Prostate gland (tissue), 2 donors: ENCODE measurements at regions not wholly inside any gene's neighbourhood (a gene's known extent, or its start where the extent isn't known, plus 50 kb on each side); places are given as distances from the start of the nearest gene placed in this dataset.

Source experiments
- CTCF ChIP-seq, 4 experiments: fragments of 200-600 bp in 2 of 4; fragments of 450-650 bp in 2 of 4; sonication (generic) in 2 of 4; IDR thresholded peaks; 1 replicate in 3 of 4; 2 replicates in 1 of 4; pipeline ENCODE4 v1.5.1; 2016 to 2019; ENCODE audit warnings: antibody characterized with exemption in 4 of 4, mild to moderate bottlenecking in 2 of 4, moderate library complexity in 2 of 4
- POLR2A ChIP-seq: fragments of 450-650 bp; IDR thresholded peaks from one replicate; pipeline ENCODE4 v1.6.1; 2016; ENCODE audit warnings: antibody characterized with exemption, mild to moderate bottlenecking

GRCh38 chr15:62878070-62878469 lies 164.5 kb upstream of the TPM1 start:
- TF ChIP-seq CTCF (IDR thresholded peaks at IDR 0.05), result no peak
- no peak for TF ChIP-seq POLR2A
